Right lobe of liver (tissue), 4 donors: ENCODE measurements at regions not wholly inside any gene's neighbourhood (a gene's known extent, or its start where the extent isn't known, plus 50 kb on each side); places are given as distances from the start of the nearest gene placed in this dataset.

Experiments
- CTCF ChIP-seq, 4 donors: fragments of 200-600 bp in 3 of 4; fragments of 450-650 bp in 1 of 4; IDR thresholded peaks; one replicate each; pipeline versions ENCODE4 v1.5.1 to v1.8.0; 2016 to 2022; ENCODE audit warnings: antibody characterized with exemption in 4 of 4, mild to moderate bottlenecking in 2 of 4
- POLR2A ChIP-seq: fragments of 450-650 bp; IDR thresholded peaks from one replicate; pipeline ENCODE4 v1.6.1; 2017; ENCODE audit warnings: antibody characterized with exemption, mild to moderate bottlenecking
- donor health status: DM: no; HTN: no; CAD: no.
- donor health status: DM: no; HTN: no; CAD: no.
- donor health status: DM: no; HTN: yes; CAD: no.

- TF ChIP-seq CTCF (IDR thresholded peaks at IDR 0.05): no peak
- TF ChIP-seq POLR2A: no peak
Measured at GRCh38 chr3:74057169-74057568, 432.4 kb upstream of the PDZRN3 start.
